LoVo (cell line): ENCODE measurements at regions not wholly inside any gene's neighbourhood (a gene's known extent, or its start where the extent isn't known, plus 50 kb on each side); places are given as distances from the start of the nearest gene placed in this dataset.
"Not testable (repeated sequence)": the region's sequence is repeated elsewhere in the genome, so short reads cannot be mapped to it uniquely, and the experiment has no call there.

Experiments used
- DNase-seq: peaks from one replicate; pipeline ENCODE4 v3.0.0-alpha.2; 2016; ENCODE audit warnings: low spot score

DNA sequence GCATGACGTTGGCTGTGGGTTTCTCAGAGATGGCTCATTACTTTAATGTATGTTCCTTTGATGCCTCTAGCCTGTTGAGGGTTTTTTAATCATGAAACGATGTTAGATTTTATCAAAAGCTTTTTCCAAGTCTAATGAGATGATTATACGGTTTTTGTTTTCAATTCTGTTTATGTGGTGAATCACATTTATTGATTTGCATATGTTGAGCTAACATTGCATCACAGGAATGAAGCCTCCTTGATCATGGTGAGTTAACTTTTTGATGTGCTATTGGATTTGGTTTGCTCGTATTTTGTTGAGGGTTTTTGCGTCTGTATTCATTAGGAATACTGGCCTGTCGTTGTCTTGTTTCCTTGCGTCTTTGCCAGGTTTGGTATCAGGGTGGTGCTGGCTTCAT, 52.3 kb upstream of the PTPN12 start:
- no peak for DNase-seq

DNA sequence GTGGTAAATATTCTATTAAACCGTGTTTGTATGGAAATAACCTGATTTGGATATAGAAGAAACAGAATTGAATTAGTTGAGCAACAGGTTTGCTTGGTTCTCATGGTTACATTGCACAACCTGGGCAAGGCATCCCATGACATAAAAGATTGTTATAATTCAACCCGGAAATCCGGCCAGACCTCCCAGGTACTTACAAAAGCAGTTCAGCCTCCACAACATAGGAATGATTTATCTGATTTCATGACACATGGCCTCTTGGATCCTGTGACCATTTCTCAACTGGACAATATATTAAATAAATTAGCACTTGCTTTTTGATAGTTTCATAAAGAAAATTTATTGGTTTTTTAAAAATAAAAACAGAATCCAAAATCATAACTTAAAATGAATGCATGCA, 55.1 kb upstream of the PTPN12 start:
- peak; percentile 90 for DNase-seq

DNA sequence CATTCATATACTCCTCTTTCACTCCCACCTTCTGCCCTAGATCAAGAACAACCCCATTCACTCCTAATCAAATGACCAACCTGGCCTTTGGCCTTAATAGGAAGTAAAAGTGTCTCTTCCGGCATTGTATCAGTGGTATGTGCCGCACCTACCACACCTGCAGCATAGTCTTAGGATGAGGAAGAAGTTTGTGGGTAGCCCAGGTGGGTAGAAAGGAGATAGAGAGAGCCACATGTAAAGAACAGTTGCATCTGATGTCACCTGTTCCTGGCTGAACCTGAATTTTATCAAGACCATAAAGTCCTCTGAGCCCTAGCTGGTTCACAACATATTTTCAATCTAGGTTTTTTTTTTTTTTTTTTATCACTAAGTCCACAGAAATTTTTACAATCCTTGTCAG, 55.5 kb upstream of the PTPN12 start:
- peak; percentile 88 for DNase-seq

DNA sequence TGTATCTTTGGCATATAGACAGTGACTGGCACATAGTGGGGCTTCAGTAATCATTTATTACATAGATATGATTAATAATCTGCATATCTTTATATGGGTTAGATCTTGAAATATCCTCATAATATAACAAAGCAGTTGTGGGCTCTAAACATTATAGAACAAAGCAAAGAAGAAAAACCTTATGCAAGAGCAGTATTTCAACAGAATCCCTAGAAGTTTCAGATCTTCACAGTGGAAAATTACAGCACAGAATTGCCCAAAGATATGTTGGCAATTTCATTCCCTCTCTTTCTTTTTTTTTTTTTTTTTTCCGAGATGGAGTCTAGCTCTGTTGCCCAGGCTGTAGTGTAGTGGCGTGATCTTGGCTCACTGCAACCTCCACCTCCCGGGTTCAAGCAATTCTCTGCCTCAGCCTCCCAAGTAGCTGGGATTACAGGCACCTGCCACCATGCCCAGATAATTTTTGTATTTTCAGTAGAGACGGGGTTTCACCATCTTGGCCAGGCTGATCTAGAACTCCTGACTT, 56.9 kb upstream of the PTPN12 start:
- not testable (repeated sequence) for DNase-seq

DNA sequence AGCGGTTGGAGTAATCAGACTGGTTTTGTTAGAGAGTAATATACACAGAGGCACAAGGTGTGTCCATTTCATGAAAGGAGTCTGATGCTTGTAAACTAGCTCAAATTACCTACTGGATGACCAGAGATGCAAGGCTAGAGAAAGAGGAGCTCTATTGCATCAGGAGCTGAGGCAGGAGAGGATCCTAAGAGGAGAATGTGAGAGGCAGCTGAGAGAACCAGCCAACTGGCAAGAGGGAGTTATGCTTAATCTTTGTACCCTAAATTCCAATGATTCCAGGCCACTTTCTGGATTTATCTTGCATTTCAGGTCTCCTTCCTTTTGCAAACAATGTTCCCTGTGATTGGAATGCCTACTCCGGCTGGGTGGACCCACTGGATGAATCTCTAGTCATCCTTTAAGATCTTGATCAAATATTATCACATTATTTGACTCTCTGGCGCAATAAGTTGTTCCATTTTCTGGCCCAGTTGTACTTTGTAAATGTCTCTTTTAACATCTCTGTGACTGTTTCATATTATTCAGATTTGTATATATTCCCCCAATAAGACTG, 57.5 kb upstream of the PTPN12 start:
- peak; percentile 75 for DNase-seq

DNA sequence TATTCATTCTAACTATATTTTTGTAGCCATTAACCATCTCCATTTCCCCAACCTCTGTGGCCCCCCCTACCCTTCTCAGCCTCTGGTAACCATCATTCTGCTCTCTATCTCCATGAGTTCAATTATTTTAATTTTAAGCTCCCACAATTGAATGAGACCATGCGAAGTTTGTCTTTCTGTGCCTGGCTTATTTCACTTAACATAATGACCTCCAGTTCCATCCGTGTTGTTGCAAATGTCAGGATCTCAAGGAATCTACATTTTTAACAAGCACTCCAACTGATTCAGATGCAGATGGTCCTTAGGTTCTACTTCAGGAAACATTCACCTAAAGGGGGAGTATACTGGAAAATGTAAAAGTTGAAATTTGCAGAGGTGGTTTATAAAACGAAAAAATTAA, 60.2 kb upstream of the PTPN12 start:
- DNase-seq: no peak

DNA sequence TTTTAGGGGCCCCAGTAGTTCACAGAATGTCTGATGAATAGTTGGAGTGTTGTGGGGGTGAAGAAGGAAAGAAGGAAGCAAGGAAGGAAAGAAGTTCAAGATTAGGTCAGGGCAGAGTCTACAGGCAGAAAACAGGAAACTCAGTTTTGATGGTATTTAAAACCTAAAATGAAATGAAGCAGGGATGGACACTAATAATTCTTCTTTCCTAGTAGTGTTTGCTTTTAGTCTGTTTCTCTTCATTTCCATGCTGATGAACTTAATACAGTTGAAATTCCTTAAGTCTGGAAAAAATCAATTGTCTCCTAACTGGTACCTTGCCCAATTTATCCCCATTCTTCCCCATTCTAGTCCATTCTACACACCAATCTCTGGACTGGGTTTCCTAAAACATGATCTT, 59.0 kb upstream of the GSAP start:
- no peak for DNase-seq

DNA sequence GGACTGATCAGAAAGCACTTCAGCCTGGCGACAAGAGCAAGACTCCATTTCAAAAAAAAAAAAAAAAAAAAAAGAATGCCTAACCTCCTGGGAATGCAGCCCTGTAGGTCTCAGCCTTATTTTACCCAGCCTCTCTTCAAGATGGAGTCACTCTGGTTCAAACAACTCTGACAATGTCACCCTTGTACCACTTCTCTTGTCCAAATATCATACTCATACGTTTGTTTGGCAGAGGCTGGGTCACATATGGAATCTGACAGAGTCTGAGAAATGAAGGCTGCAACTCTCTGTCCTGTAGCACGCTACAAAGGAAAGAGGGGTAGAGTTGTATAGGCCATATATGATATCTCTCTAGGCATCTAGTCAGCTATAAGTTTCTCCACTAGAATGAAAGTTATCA, 58.6 kb upstream of the GSAP start:
- no peak for DNase-seq

DNA sequence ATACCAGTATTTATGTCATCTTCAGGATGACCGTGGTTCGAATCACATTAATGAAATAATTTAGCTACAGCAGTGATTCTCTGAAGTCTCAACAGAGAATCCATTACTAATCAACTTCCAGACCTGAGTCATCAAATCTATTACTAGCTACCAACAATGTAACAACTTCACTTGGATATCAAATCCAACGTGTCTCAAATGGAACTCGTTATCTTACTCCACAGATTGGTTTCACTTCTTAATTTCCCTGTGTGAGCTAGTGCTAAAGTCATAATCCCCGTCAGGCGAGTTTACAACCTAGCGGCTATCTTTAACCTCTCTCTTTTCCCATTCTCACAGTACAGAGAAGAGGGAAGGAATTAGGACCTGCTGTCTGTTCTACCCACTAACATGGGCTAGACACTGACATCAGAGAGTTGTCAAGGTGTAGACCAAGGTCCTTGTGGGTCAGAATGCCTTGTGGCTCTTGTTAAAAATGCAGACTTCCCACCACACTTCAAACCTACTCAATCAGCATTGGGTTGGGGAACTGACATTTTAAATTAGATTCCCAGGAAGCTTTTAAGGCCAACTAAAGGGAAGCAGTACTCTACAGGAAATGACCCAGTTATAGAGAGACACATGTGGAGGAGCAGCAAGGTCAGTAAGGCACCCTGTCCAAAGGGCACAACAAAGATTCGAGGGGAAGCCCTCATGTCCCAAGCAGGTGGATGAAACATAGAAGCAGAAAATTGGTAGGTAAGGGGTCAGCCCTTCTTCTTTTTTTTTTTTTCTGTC, 57.3 kb upstream of the GSAP start:
- no peak for DNase-seq

DNA sequence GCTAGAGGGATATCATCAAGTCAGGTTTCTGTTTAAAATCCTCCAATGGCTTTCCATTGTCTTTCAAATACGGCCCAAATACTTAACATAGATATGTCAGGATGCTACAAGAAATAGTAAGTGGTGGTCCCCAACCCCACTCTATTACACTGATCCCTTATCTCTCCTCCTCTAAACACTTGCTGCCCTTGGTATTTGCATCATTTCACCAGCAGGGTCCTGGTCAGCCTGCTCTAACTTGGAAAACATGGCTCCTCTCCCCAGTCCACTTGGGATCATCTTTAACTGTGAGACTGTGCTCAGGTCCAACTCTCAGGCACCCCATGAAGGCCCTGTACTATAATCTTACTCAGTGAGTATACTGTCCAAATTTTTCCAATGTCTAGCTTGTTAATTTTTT, 53.8 kb upstream of the GSAP start:
- DNase-seq: no peak

DNA sequence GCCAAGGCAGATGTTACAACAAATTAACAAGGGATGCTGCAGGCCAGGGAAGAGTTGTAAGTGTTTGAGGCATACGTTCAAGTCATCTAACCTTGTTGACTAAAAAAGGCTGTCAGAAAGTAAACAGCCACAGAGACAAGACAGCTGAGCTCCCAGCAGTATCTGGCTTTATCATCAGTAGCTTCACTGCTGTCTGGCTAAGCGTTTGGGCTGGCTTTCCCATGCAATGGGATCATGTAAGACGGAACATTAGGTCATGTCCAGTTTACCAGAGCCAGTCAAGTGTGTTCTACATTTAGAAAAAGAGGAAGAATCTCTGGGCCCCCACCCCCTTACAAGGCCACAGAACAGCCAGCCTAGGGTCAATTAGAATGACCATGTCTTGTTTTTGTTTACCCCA, 51.3 kb upstream of the GSAP start:
- no peak for DNase-seq

DNA sequence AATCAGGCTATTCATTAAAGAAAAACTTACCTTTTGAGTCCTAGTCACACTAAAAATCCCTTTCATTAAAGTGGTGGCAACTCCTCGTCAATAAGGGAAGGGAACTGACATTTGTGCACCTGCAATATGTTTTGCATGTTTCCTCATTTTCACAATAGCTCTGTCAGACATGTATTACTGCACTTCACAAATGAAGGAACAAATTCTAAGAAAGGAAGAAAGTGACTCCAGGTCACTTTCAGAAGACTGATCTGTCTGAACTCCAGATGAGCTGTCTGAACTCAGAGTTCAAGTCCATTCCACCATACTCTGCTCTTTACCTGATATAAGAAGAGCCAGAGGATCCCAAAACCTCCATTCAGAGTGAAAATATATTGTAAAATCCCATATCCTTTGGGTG, 50.3 kb upstream of the GSAP start:
- no peak for DNase-seq
